ENCODE measurements at regions not wholly inside any gene's neighbourhood (a gene's known extent, or its start where the extent isn't known, plus 50 kb on each side); places are given as distances from the start of the nearest gene placed in this dataset.
"Not testable (repeated sequence)": the region's sequence is repeated elsewhere in the genome, so short reads cannot be mapped to it uniquely, and the experiment has no call there.

DNA sequence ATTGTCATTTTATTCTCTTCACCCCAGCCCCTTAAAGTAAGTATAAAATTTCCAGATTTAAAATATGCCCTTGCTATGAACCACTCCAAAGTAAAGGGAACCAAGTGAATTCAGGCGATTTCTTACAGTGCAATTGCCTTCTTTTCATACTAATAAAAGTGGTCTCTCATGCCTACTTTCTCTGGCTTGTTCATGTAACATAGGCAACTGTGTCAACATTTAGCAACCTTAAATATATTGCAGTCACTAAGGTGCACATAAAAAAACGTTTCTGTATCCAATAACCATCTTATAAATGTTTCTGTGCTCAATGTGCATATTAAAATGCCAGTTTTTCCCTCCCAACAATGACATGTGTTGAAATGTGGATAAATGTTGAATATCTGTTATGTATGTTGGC is 271.6 kb upstream of the DCN start:
- TF ChIP-seq, protein P1, sequence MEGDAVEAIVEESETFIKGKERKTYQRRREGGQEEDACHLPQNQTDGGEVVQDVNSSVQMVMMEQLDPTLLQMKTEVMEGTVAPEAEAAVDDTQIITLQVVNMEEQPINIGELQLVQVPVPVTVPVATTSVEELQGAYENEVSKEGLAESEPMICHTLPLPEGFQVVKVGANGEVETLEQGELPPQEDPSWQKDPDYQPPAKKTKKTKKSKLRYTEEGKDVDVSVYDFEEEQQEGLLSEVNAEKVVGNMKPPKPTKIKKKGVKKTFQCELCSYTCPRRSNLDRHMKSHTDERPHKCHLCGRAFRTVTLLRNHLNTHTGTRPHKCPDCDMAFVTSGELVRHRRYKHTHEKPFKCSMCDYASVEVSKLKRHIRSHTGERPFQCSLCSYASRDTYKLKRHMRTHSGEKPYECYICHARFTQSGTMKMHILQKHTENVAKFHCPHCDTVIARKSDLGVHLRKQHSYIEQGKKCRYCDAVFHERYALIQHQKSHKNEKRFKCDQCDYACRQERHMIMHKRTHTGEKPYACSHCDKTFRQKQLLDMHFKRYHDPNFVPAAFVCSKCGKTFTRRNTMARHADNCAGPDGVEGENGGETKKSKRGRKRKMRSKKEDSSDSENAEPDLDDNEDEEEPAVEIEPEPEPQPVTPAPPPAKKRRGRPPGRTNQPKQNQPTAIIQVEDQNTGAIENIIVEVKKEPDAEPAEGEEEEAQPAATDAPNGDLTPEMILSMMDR (IDR thresholded peaks at IDR 0.05; ENCODE audit: insufficient read depth, low read depth, low read length, missing control alignments) = no peak
- no peak for DNase-seq (ENCODE audit: low read depth)
- no peak overlapping the region for H3K4me3 ChIP-seq (ENCODE audit: low read depth, low read length)

DNA sequence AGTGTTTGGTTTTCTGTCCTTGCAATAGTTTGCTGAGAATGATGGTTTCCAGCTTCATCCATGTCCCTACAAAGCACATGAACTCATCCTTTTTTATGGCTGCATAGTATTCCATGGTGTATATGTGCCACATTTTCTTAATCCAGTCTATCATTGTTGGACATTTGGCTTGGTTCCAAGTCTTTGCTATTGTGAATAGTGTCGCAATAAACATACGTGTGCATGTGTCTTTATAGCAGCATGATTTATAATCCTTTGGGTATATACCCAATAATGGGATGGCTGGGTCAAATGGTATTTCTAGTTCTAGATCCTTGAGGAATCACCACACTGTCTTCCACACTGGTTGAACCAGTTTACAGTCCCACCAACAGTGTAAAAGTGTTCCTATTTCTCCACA is 269.8 kb upstream of the DCN start:
- not testable (repeated sequence) for DNase-seq (ENCODE audit: low read depth); H3K4me3 ChIP-seq (ENCODE audit: low read depth, low read length)

DNA sequence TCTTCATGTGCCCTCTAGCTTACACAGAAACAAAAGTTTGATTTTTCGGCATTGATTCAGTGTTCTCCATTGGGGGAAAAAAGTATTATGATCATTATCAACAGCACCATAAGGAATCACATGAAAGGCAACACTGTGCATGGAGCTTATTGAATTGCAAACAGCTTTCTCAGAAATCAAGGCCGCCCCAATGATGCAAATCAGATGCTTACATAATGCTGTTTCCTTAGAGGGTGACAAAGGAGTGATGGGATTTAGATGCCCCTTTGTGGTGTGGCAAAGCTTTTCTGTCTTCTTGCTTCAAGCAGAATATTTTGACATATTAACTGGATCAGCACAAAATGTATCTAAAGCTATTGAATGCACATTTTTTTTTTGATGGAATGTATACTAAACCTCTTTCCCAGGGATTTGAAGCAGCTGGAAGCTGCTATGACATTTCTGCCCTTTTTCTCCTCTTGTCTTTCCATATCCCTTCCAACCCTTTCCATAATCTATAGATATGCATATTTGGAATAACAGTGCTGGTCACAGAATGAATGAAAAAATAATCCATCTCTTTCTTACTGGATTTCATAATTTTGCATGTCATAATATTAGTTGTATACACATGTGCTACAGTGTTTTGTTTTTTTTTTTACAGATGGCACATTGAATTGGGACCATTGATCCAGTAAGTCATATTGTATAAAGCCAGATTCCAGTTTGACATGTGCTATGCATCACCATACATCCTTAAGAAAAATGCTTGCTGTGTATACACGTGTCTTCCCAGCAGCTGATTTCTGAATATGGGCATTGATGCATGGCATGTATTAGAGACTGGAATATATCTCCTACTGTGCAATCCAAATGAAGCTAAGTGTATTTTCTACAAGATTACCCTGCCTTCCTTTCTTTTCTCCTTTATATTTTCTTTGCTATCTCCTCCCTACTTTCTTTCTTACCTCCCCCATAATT is 259.7 kb upstream of the DCN start:
- no peak for DNase-seq (ENCODE audit: low read depth)
- no peak overlapping the region for H3K4me3 ChIP-seq (ENCODE audit: low read depth, low read length)
- TF ChIP-seq, protein P1 (IDR thresholded peaks at IDR 0.05; ENCODE audit: insufficient read depth, low read depth, low read length, missing control alignments) = no peak

DNA sequence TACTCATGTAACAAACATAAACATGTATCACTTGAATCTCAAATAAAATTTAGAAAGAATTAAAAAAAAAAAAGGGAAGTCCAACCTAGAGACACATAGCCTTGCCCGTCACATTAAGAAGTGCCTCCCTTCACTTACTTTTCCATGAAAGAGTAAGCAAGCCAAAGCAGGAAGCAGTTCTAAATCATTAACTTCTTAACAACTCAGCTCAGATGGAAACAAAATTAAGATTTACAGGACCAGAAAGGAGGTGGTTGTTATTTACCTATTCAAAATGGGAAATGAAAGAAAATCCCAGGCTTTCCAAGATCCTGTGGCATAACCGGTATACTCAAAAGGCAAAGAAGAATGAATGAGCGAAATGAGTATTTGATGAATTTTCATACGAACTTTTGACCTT is 258.6 kb upstream of the DCN start:
- TF ChIP-seq, protein P1 (IDR thresholded peaks at IDR 0.05; ENCODE audit: insufficient read depth, low read depth, low read length, missing control alignments) = no peak
- H3K4me3 ChIP-seq (ENCODE audit: low read depth, low read length) = no peak overlapping the region
- DNase-seq (ENCODE audit: low read depth) = no peak

DNA sequence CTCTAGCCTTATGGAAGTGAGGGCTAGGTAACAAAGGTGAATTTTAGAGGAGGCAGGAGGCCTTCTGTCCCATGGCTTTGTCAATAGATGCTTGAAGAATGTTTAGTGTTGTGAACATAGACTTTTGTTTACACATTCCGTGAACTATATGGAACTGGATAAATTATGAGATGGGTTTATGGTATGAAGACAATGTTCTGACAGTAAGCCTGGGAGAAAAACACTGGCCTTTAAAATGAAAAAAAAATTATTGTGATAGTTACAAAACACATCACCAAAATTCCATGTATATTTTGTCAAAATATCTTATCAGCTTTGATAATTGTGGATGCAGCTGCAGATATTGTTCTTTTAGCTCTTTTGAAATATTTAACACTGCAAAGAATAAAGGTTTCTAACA is 251.5 kb upstream of the DCN start:
- no peak overlapping the region for H3K4me3 ChIP-seq (ENCODE audit: low read depth, low read length)
- TF ChIP-seq, protein P1 (IDR thresholded peaks at IDR 0.05; ENCODE audit: insufficient read depth, low read depth, low read length, missing control alignments) = no peak
- no peak for DNase-seq (ENCODE audit: low read depth)

DNA sequence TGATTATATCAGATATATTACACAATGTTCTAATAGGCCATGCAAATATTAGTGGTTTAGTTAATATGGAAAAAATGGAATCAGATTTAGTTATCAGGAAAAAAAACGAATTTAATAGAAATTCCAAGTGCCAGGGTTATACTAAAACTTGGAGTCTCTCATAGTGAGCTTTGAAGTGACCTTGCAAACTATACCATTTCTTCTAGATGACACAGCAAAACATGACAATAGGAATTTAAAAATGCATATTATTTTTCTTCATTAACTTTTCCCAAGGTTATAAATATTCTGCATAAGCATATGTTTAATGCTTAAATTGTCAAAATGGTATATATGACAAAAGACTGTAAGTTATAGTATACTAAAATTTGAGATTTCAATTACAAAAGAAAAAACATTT is 250.1 kb upstream of the DCN start:
- no peak overlapping the region for H3K4me3 ChIP-seq (ENCODE audit: low read depth, low read length)
- DNase-seq (ENCODE audit: low read depth) = no peak
- TF ChIP-seq, protein P1 (IDR thresholded peaks at IDR 0.05; ENCODE audit: insufficient read depth, low read depth, low read length, missing control alignments) = no peak

DNA sequence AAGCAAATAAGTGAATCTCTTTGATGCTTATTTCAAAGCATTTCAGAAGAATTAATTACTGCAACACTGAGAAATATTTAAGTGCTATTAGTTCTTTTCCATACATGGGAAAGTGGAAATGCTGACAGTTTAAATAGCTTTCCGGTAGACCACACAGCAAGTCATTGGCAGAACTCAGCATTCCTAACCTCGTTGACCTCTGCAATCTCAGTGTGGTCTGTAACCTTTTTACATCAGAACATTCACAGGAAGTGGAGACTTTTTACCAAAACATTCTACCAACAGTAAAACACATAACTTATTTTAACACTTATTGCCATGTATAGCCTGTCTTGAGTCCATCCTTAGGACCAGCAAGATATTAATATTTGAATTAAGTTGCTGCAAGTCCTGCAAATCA is 249.5 kb upstream of the DCN start:
- no peak overlapping the region for H3K4me3 ChIP-seq (ENCODE audit: low read depth, low read length)
- no peak for DNase-seq (ENCODE audit: low read depth)
- TF ChIP-seq, protein P1 (IDR thresholded peaks at IDR 0.05; ENCODE audit: insufficient read depth, low read depth, low read length, missing control alignments) = no peak
